K562 (cell line): ENCODE measurements at regions not wholly inside any gene's neighbourhood (a gene's known extent, or its start where the extent isn't known, plus 50 kb on each side); places are given as distances from the start of the nearest gene placed in this dataset.

Experiments used
- ATAC-seq: fragments of 200-7000 bp; cut with Tn5 transposase; 3 replicates; pipeline ENCODE4 v1.9.1; 2020; ENCODE audit warnings: moderate library complexity
- BruUV-seq: library from RNA; stranded (reverse); fragments of 400-500 nt; replicated peaks from 2 replicates; lab custom pipeline; 2021; lab: Mats Ljungman, UMichigan
- CTCF ChIA-PET: fragments of 300-600 bp; formaldehyde crosslinking; extraction: SDS; loops from one replicate; lab custom pipeline; 2021; ENCODE audit warnings: low intra/inter-chr PET ratio; lab: Yijun Ruan, JAX
- POLR2A ChIA-PET: fragments of 300-600, 350-650 bp; sonication (Branson Sonifier 250); formaldehyde crosslinking; extraction: SDS; loops from one replicate; lab custom pipeline; 2021; ENCODE audit warnings: antibody characterized with exemption, inconsistent platforms; lab: Yijun Ruan, JAX
- DNase-seq, 4 experiments: peaks; one replicate each; pipeline versions ENCODE4 v3.0.0 to v3.0.0-alpha.2; 2011 to 2018; ENCODE audit warnings: low spot score in 3 of 4, mixed read lengths in 3 of 4; ENCODE audit errors: extremely low read depth in 1 of 4
- FAIRE-seq: peaks from 2 replicates; lab custom pipeline; 2011; peaks lifted over from hg19 to GRCh38; lab: Jason Lieb, UNC
- H2AFZ ChIP-seq: 2 replicates; pipeline ENCODE4 v1.6.0; 2011; ENCODE audit warnings: low read depth, low read length, control low read depth, inconsistent platforms
- H3K27ac ChIP-seq: fragments of 200-600 bp; 3 replicates; pipeline ENCODE4 v1.8.0; 2011; ENCODE audit warnings: low read depth, mild to moderate bottlenecking, control low read depth, inconsistent platforms, low read length, moderate library complexity, mixed read lengths; ENCODE audit errors: extremely low read depth
- H3K27me3 ChIP-seq, 2 experiments: fragments of 300-600 bp in 1 of 2; 2 replicates in 1 of 2; 3 replicates in 1 of 2; pipeline versions ENCODE4 v1.6.0 to v1.8.0; 2011; ENCODE audit warnings: inconsistent platforms in 2 of 2, low read length in 2 of 2, mild to moderate bottlenecking in 1 of 2, mixed read lengths in 1 of 2, moderate library complexity in 1 of 2; ENCODE audit not compliant: control insufficient read depth in 2 of 2, insufficient read depth in 2 of 2
- H3K36me3 ChIP-seq: fragments of 300-600 bp; 3 replicates; pipeline ENCODE4 v1.8.0; 2011; ENCODE audit warnings: mild to moderate bottlenecking, low read length, inconsistent platforms; ENCODE audit not compliant: control insufficient read depth, insufficient read depth
- H3K4me1 ChIP-seq, 2 experiments: fragments of 200-600 bp in 1 of 2; replicated peaks in 1 of 2; 2 replicates in 1 of 2; 3 replicates in 1 of 2; pipeline versions ENCODE4 v1.5.1 to v1.8.0; 2011; ENCODE audit warnings: inconsistent platforms in 2 of 2, low read length in 2 of 2, mild to moderate bottlenecking in 1 of 2, mixed read lengths in 1 of 2, moderate library complexity in 1 of 2; ENCODE audit not compliant: control insufficient read depth in 2 of 2, insufficient read depth in 2 of 2
- H3K4me2 ChIP-seq: 2 replicates; pipeline ENCODE4 v1.6.1; 2011; ENCODE audit warnings: low read length, control low read depth, inconsistent platforms, mixed read lengths; ENCODE audit not compliant: insufficient read depth
- H3K4me3 ChIP-seq: fragments of 200-600 bp; sonication (generic), shearing (Covaris generic); 2 replicates; pipeline ENCODE4 v1.5.1; 2016; ENCODE audit warnings: control low read depth, inconsistent platforms
- H3K79me2 ChIP-seq: fragments of 200-600 bp; 3 replicates; pipeline ENCODE4 v1.8.0; 2011; ENCODE audit warnings: low read length, inconsistent platforms; ENCODE audit not compliant: control insufficient read depth, insufficient read depth
- H3K9ac ChIP-seq, 2 experiments: 2 replicates each; pipeline versions ENCODE4 v1.6.0 to v1.6.1; 2011; ENCODE audit warnings: low read depth in 2 of 2, low read length in 2 of 2, control low read depth in 1 of 2, inconsistent platforms in 1 of 2, mild to moderate bottlenecking in 1 of 2, mixed read lengths in 1 of 2; ENCODE audit not compliant: insufficient read depth in 1 of 2
- H3K9me1 ChIP-seq: one replicate; pipeline ENCODE4 v1.6.0; 2011; ENCODE audit warnings: inconsistent platforms, mild to moderate bottlenecking, low read length, moderate library complexity; ENCODE audit not compliant: control insufficient read depth, insufficient read depth
- H3K9me3 ChIP-seq: replicated peaks from 2 replicates; pipeline ENCODE4 v1.5.1; 2011; ENCODE audit warnings: low read depth, low read length, inconsistent platforms; ENCODE audit not compliant: control insufficient read depth, insufficient read depth
- H4K20me1 ChIP-seq: replicated peaks from 2 replicates; pipeline ENCODE4 v1.6.1; 2011; ENCODE audit warnings: low read length, inconsistent platforms, mixed read lengths; ENCODE audit not compliant: control insufficient read depth, insufficient read depth
- EZH2 ChIP-seq: IDR thresholded peaks from 2 replicates; pipeline ENCODE4 v1.6.1; 2012; ENCODE audit warnings: low read depth, mild to moderate bottlenecking, inconsistent platforms, low read length, borderline replicate concordance
- KAT8 ChIP-seq: fragments of 450-650 bp; IDR thresholded peaks from 2 replicates; pipeline ENCODE4 v1.6.1; 2016; ENCODE audit warnings: low read depth, mild to moderate bottlenecking
- SNIP1 ChIP-seq: fragments of 450-650 bp; IDR thresholded peaks from 2 replicates; pipeline ENCODE4 v1.7.1; 2017; ENCODE audit warnings: low read depth, mild to moderate bottlenecking
- STAG1 ChIP-seq: sonication (generic); formaldehyde crosslinking; IDR thresholded peaks from 2 replicates; pipeline ENCODE4 v1.5.0; 2020; ENCODE audit warnings: missing genetic modification reagents, borderline replicate concordance
- ZBTB12 ChIP-seq: fragments of 250-450 bp; sonication (Bioruptor Pico); IDR thresholded peaks from 2 replicates; pipeline ENCODE4 v1.4.0; 2020
- ZC3H8 ChIP-seq: fragments of 450-650 bp; IDR thresholded peaks from 2 replicates; pipeline ENCODE4 v1.6.1; 2017
- ZNF140 ChIP-seq: fragments of 250-450 bp; sonication (Bioruptor Pico); IDR thresholded peaks from 2 replicates; pipeline ENCODE4 v1.8.0; 2021; ENCODE audit warnings: moderate library complexity, mild to moderate bottlenecking, inconsistent platforms
- WGBS: fragments of 100-300 bp; shearing (Covaris generic); methylation state at CpG from one replicate; pipeline ENCODE4 v1.1.6; 2016; ENCODE audit warnings: low coverage, mixed read lengths; ENCODE audit not compliant: insufficient coverage; ENCODE audit errors: missing lambda C conversion rate; 5-methylcytosine and 5-hydroxymethylcytosine counted together
- in situ Hi-C: fragments of 300-500 bp; cut with MboI; formaldehyde crosslinking; loops from 4 replicates; pipeline ENCODE4 v1.15.0; 2018; ENCODE audit warnings: inconsistent platforms, mixed read lengths
- intact Hi-C: fragments of 100-400 bp; cut with micrococcal nuclease; formaldehyde crosslinking; loops from 2 replicates; pipeline ENCODE4 v1.14.2; 2022
- TF ChIP-seq, protein P1 (sequence below), 2 experiments: IDR thresholded peaks; 2 replicates each; pipeline ENCODE4 v1.6.1; 2011; ENCODE audit warnings: borderline replicate concordance in 1 of 2, control low read depth in 1 of 2, low read depth in 1 of 2, low read length in 1 of 2, mild to moderate bottlenecking in 1 of 2, mixed read lengths in 1 of 2, moderate library complexity in 1 of 2; ENCODE audit not compliant: insufficient read depth in 1 of 2, insufficient read length in 1 of 2, poor library complexity in 1 of 2, severe bottlenecking in 1 of 2; ENCODE audit errors: extremely low read depth in 1 of 2
- TF ChIP-seq, protein P2 (sequence below): fragments of 200-400 bp; formaldehyde crosslinking; IDR thresholded peaks from 2 replicates; pipeline ENCODE4 v1.6.1; 2017; ENCODE audit warnings: mild to moderate bottlenecking, low read depth, low read length, moderate library complexity

DNA sequence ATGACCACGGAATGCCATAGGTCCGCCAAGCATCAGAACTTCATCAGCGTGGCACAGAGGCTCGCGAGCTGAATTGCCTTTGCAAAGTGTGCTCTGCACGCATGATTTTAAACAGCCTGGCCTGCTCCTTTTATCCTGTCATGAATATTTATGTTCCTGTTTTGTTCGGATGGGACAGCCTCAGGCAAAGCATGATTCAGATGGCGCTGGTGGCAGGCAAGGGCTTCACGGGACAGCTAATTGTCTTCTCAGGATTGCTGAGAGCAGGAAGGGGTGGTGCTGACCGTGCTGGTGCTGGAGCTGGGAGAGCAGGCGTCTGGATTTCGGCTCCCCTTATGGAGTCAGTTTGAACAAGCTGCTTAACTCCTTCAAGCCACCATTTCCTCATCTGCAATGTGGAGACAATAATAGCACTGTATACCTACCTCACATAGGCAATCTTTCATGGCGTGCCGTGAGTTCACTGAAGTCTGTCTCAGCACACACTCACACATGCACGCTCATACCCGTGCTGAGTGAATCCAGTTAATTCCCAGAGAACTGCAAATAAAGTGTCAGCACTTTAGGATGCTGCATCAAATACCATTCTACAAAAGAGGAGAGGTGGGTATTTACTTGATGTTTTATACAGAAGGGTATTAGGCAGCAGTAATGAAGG is 79.7 kb upstream of the APCDD1 start:
- DNase-seq (no peak), ATAC-seq (no peak), FAIRE-seq (no peak)
- H3K4me3 ChIP-seq: no peak overlapping the region
- no peaks in the 10 kb centered on the region for H3K79me2 ChIP-seq
- no peak overlapping the region for H3K27ac ChIP-seq
- WGBS: under 1% methylated on average over 16 of the region's 16 CpGs
- H3K4me1 ChIP-seq: no peaks in the 10 kb centered on the region
- H3K9me3 ChIP-seq: no peaks in the 10 kb centered on the region
- no peaks in the 10 kb centered on the region for H4K20me1 ChIP-seq
- intact Hi-C loops: no loop called here
- TF ChIP-seq ZNF140 (CRISPR knock-in tag) (no peak), SNIP1 (no peak), ZBTB12 (CRISPR knock-in tag) (no peak), EZH2 (no peak), STAG1 (CRISPR knock-in tag) (no peak), KAT8 (no peak), ZC3H8 (no peak)
- TF ChIP-seq, protein P1, sequence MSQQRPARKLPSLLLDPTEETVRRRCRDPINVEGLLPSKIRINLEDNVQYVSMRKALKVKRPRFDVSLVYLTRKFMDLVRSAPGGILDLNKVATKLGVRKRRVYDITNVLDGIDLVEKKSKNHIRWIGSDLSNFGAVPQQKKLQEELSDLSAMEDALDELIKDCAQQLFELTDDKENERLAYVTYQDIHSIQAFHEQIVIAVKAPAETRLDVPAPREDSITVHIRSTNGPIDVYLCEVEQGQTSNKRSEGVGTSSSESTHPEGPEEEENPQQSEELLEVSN (IDR thresholded peaks at IDR 0.05; ENCODE audit: borderline replicate concordance in 1 of 2, extremely low read depth in 1 of 2, insufficient read depth in 1 of 2, insufficient read length in 1 of 2, low read depth in 1 of 2, low read length in 1 of 2, poor library complexity in 1 of 2, severe bottlenecking in 1 of 2): no peak
- TF ChIP-seq, protein P2, sequence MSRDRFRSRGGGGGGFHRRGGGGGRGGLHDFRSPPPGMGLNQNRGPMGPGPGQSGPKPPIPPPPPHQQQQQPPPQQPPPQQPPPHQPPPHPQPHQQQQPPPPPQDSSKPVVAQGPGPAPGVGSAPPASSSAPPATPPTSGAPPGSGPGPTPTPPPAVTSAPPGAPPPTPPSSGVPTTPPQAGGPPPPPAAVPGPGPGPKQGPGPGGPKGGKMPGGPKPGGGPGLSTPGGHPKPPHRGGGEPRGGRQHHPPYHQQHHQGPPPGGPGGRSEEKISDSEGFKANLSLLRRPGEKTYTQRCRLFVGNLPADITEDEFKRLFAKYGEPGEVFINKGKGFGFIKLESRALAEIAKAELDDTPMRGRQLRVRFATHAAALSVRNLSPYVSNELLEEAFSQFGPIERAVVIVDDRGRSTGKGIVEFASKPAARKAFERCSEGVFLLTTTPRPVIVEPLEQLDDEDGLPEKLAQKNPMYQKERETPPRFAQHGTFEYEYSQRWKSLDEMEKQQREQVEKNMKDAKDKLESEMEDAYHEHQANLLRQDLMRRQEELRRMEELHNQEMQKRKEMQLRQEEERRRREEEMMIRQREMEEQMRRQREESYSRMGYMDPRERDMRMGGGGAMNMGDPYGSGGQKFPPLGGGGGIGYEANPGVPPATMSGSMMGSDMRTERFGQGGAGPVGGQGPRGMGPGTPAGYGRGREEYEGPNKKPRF: no peak
- TF ChIP-seq, all 486 proteins: peak for 0
- ChIA-PET POLR2A (interaction anchor here (0.6 to 0.7 kb wide), 2 partner anchors 40 to 281 kb away, joined by 3 read pairs; no protein-coding TSS in a partner anchor), CTCF (no interaction called here)
- no TSS peak for BruUV-seq
- Histone ChIP-seq H3K9ac (no peak overlapping the region), H3K9me1 (no peaks in the 10 kb centered on the region), H3K4me2 (no peak overlapping the region), H3K27me3 (peaks cover 33 to 50% of the 10 kb centered on the region in 2 experiments), H3K36me3 (no peaks in the 10 kb centered on the region), H2AFZ (no peak overlapping the region)
- in situ Hi-C loops: no loop called here
